HepG2 (cell line): ENCODE measurements at regions not wholly inside any gene's neighbourhood (a gene's known extent, or its start where the extent isn't known, plus 50 kb on each side); places are given as distances from the start of the nearest gene placed in this dataset.

Source experiments
- AGO2 ChIP-seq: fragments of 200-400 bp; formaldehyde crosslinking; optimal IDR thresholded peaks from 2 replicates; pipeline ENCODE3; 2017; ENCODE audit warnings: mild to moderate bottlenecking, low read depth, low read length, moderate library complexity
- ARID5B ChIP-seq: IDR thresholded peaks from 2 replicates; pipeline ENCODE4 v1.4.0; 2020; ENCODE audit warnings: mild to moderate bottlenecking, missing genetic modification reagents
- ELF3 ChIP-seq: IDR thresholded peaks from 2 replicates; pipeline ENCODE4 v1.6.1; 2016; ENCODE audit warnings: missing genetic modification reagents, missing compliant biosample characterization
- KDM6A ChIP-seq: IDR thresholded peaks from 2 replicates; pipeline ENCODE4 v1.6.1; 2016; ENCODE audit warnings: low read depth
- MIER3 ChIP-seq: IDR thresholded peaks from 2 replicates; pipeline ENCODE4 v1.6.1; 2016; ENCODE audit warnings: missing compliant biosample characterization, borderline replicate concordance
- NCOA2 ChIP-seq: sonication (generic); formaldehyde crosslinking; IDR thresholded peaks from 2 replicates; pipeline ENCODE4 v1.8.0; 2022; ENCODE audit warnings: inconsistent platforms
- NFIC ChIP-seq: IDR thresholded peaks from 2 replicates; pipeline ENCODE4 v1.6.1; 2012; ENCODE audit warnings: mild to moderate bottlenecking, low read length, inconsistent platforms
- PAXIP1 ChIP-seq: sonication (generic); formaldehyde crosslinking; conservative IDR thresholded peaks from 2 replicates; pipeline ENCODE4 v1.4.0; 2020; ENCODE audit warnings: mild to moderate bottlenecking, missing genetic modification reagents, moderate library complexity
- SALL1 ChIP-seq: sonication (generic); formaldehyde crosslinking; IDR thresholded peaks from 2 replicates; pipeline ENCODE4 v1.8.0; 2022; ENCODE audit warnings: mild to moderate bottlenecking, missing genetic modification reagents
- SAP130 ChIP-seq: IDR thresholded peaks from 2 replicates; pipeline ENCODE4 v1.6.1; 2016; ENCODE audit warnings: low read depth
- SIN3A ChIP-seq: IDR thresholded peaks from 2 replicates; pipeline ENCODE4 v1.6.1; 2011; ENCODE audit warnings: low read depth, mild to moderate bottlenecking, control low read depth, low read length, borderline replicate concordance
- SOX6 ChIP-seq, 2 experiments: fragments of 450-650 bp in 1 of 2; sonication (generic) in 1 of 2; formaldehyde crosslinking in 1 of 2; IDR thresholded peaks; 2 replicates each; pipeline versions ENCODE4 v1.4.0 to v1.6.1; 2017 to 2020; ENCODE audit warnings: antibody characterized with exemption in 1 of 2, mild to moderate bottlenecking in 1 of 2, missing genetic modification reagents in 1 of 2
- THAP11 ChIP-seq: IDR thresholded peaks from 2 replicates; pipeline ENCODE4 v1.6.1; 2016; ENCODE audit warnings: missing biosample characterization, missing genetic modification reagents
- TIGD3 ChIP-seq: sonication (generic); formaldehyde crosslinking; IDR thresholded peaks from 2 replicates; pipeline ENCODE4 v1.5.1; 2020; ENCODE audit warnings: mild to moderate bottlenecking, missing genetic modification reagents, borderline replicate concordance
- YEATS4 ChIP-seq: sonication (generic); formaldehyde crosslinking; IDR thresholded peaks from 2 replicates; pipeline ENCODE4 v1.4.0; 2020; ENCODE audit warnings: missing genetic modification reagents, borderline replicate concordance
- ZFP36L1 ChIP-seq: sonication (generic); formaldehyde crosslinking; IDR thresholded peaks from 2 replicates; pipeline ENCODE4 v1.8.0; 2022; ENCODE audit warnings: mild to moderate bottlenecking, missing genetic modification reagents, moderate library complexity
- ZNF18 ChIP-seq: sonication (generic); formaldehyde crosslinking; IDR thresholded peaks from 2 replicates; pipeline ENCODE4 v1.8.0; 2022; ENCODE audit warnings: mild to moderate bottlenecking, missing genetic modification reagents; ENCODE audit not compliant: insufficient replicate concordance
- ZNF569 ChIP-seq: sonication (generic); formaldehyde crosslinking; IDR thresholded peaks from 2 replicates; pipeline ENCODE4 v1.5.0; 2020; ENCODE audit warnings: mild to moderate bottlenecking, missing genetic modification reagents, moderate library complexity, borderline replicate concordance
- ZSCAN20 ChIP-seq: sonication (generic); formaldehyde crosslinking; IDR thresholded peaks from 2 replicates; pipeline ENCODE4 v1.4.0; 2020; ENCODE audit warnings: missing genetic modification reagents, mild to moderate bottlenecking, borderline replicate concordance
- ZSCAN9 ChIP-seq: IDR thresholded peaks from 2 replicates; pipeline ENCODE4 v1.6.1; 2016; ENCODE audit warnings: borderline replicate concordance

GRCh38 chr5:37988454-37989046 is 148.7 kb upstream of the GDNF start (continued):
- peak; percentile 48; the same call in 1 of the 2 replicates for TF ChIP-seq MIER3 (CRISPR knock-in tag)
- peak; percentile 57 for TF ChIP-seq KDM6A (CRISPR knock-in tag)
- TF ChIP-seq ZNF18 (CRISPR knock-in tag), result peak; percentile 48
- TF ChIP-seq SOX6 (IDR thresholded peaks at IDR 0.05), result no peak
- TF ChIP-seq SOX6 (CRISPR knock-in tag; IDR thresholded peaks at IDR 0.05), result peak; percentile 76
- TF ChIP-seq ZSCAN9 (CRISPR knock-in tag), result no peak
- peak; percentile 68 for TF ChIP-seq SAP130 (CRISPR knock-in tag)
- TF ChIP-seq NFIC, result peak; percentile 89
- peak; percentile 96 for TF ChIP-seq ARID5B (CRISPR knock-in tag)
- no peak for TF ChIP-seq ZNF569 (CRISPR knock-in tag)
- 0 out of 2 replicates have a peak, but pooled peaks have one; percentile 23 for TF ChIP-seq THAP11 (CRISPR knock-in tag)
- TF ChIP-seq ZFP36L1 (CRISPR knock-in tag), result peak; percentile 58; the same call in 1 of the 2 replicates
- TF ChIP-seq AGO2, result no peak
- TF ChIP-seq NCOA2, result peak; percentile 62; the same call in 1 of the 2 replicates
- TF ChIP-seq ELF3 (CRISPR knock-in tag), result peak; percentile 73
- no peak for TF ChIP-seq SIN3A
- TF ChIP-seq YEATS4 (CRISPR knock-in tag), result no peak
- peak; percentile 67 for TF ChIP-seq PAXIP1 (CRISPR knock-in tag)
- TF ChIP-seq TIGD3 (CRISPR knock-in tag), result no peak
- peak; percentile 32; the same call in 1 of the 2 replicates for TF ChIP-seq SALL1
- TF ChIP-seq ZSCAN20 (CRISPR knock-in tag), result no peak
